Kidney (tissue), 13 donors: ENCODE measurements at regions not wholly inside any gene's neighbourhood (a gene's known extent, or its start where the extent isn't known, plus 50 kb on each side); places are given as distances from the start of the nearest gene placed in this dataset.

ENCODE experiments used
- DNase-seq, 5 donors: peaks; one replicate each; pipeline ENCODE4 v3.0.0-alpha.2; 2013 to 2020
- FAIRE-seq: peaks from 2 replicates; lab custom pipeline; 2012; peaks lifted over from hg19 to GRCh38; lab: Jason Lieb, UNC
- H3K27ac ChIP-seq, 2 donors: one replicate each; pipeline ENCODE4 v1.7.0; 2013; ENCODE audit warnings: low read depth in 2 of 2, low read length in 2 of 2, inconsistent platforms in 1 of 2
- H3K27me3 ChIP-seq: one replicate; pipeline ENCODE4 v1.7.1; 2013; ENCODE audit warnings: low read length, inconsistent platforms; ENCODE audit not compliant: control insufficient read depth, insufficient read depth
- H3K36me3 ChIP-seq, 3 donors: one replicate each; pipeline versions ENCODE4 v1.7.0 to v1.7.1; 2013; ENCODE audit warnings: low read length in 3 of 3, control low read depth in 1 of 3, inconsistent platforms in 1 of 3; ENCODE audit not compliant: insufficient read depth in 3 of 3, control insufficient read depth in 2 of 3
- H3K4me1 ChIP-seq, 3 donors: one replicate each; pipeline versions ENCODE4 v1.7.0 to v1.7.1; 2013; ENCODE audit warnings: low read length in 3 of 3, inconsistent platforms in 1 of 3, low read depth in 1 of 3; ENCODE audit not compliant: control insufficient read depth in 2 of 3, insufficient read depth in 2 of 3
- H3K4me3 ChIP-seq, 3 donors: one replicate each; pipeline versions ENCODE4 v1.7.0 to v1.8.1; 2013; ENCODE audit warnings: low read length in 3 of 3, control low read depth in 1 of 3, inconsistent platforms in 1 of 3
- H3K9ac ChIP-seq, 3 donors: one replicate each; pipeline versions ENCODE4 v1.7.0 to v1.7.1; 2013; ENCODE audit warnings: low read length in 3 of 3, control low read depth in 1 of 3, inconsistent platforms in 1 of 3
- H3K9me3 ChIP-seq, 3 donors: one replicate each; pipeline versions ENCODE4 v1.7.0 to v1.7.1; 2013; ENCODE audit warnings: low read length in 3 of 3, control low read depth in 1 of 3, inconsistent platforms in 1 of 3; ENCODE audit not compliant: control insufficient read depth in 2 of 3, insufficient read depth in 1 of 3
- CTCF ChIP-seq: IDR thresholded peaks from 3 replicates; pipeline ENCODE4 v1.5.1; 2012; ENCODE audit warnings: mild to moderate bottlenecking, moderate library complexity, borderline replicate concordance; ENCODE audit not compliant: insufficient read depth; ENCODE audit errors: extremely low read depth
- intact Hi-C: fragments of 100-400 bp; cut with DNase I; formaldehyde crosslinking; loops from one replicate; pipeline ENCODE4 v1.11.1; 2022
- donor health status: control.
- donor health status: control.
- donor health status: control.
- donor health status: control.
- donor health status: control.
- donor health status: DM: yes; HTN: yes; CAD: no.
- donor health status: Normal renal cell carcinoma (clear cell type).

DNA sequence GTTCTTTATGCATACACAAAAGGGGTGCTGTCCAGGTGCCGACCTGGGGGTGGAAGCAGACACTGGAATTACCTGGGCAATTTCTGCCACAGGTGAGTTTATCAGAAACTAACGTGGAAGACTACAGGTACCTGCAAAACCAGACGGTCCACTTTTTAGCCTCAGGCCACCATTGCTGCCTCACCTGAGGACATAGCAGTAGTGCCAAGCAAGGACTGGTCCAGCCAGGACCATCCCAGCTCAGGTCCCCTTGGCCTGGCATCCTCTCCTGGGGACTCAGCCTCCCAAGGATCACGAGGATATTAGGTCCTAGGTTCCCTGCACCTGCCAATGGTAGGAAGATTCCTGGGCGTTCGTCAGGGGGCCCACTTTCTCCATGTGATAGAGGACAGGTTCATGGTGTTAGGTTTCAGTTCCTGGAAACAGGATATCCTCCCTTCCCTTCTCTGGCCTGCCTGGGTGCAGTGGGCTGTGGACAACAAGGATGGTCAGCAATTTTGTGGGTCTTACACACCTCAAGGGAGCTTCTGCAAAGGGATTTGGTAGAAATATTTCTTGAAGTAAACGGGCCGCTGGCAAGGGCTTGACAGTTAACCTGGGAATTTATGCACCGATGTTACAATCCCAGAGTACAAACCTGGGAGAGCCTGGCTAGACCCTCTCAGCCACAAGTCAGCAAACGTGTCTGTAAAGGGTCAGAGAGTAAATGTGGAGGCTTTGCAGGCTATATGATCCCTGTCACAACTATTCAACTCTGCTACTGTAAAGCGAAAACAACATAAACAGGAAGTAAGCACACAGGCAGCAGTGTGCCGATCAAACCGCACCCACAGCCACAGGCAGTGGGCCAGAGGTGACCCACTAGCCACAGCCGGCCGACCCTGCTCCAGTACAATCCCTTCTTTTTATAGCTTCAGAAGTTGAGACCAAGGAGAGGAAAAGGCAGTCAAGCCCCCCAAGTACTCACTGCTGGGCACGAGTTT, 71.4 kb upstream of the RAB4A start:
- Histone ChIP-seq H3K9me3 (no peaks in the 10 kb centered on the region), H3K4me1 (peaks cover 6 to 14% (median 9%) of the 10 kb centered on the region in 3 donors), H3K36me3 (no peaks in the 10 kb centered on the region), H3K9ac (no peak overlapping the region), H3K4me3 (peak overlapping the region in 2 of 3 donors; percentile 12 to 25), H3K27me3 (no peaks in the 10 kb centered on the region), H3K27ac (peak overlapping the region; percentile 56 to 66)
- no peak for TF ChIP-seq CTCF
- intact Hi-C loops = no loop called here
- peak in 4 of 5 donors; percentile 57 to 73 (median 67) for DNase-seq
- FAIRE-seq = no peak

DNA sequence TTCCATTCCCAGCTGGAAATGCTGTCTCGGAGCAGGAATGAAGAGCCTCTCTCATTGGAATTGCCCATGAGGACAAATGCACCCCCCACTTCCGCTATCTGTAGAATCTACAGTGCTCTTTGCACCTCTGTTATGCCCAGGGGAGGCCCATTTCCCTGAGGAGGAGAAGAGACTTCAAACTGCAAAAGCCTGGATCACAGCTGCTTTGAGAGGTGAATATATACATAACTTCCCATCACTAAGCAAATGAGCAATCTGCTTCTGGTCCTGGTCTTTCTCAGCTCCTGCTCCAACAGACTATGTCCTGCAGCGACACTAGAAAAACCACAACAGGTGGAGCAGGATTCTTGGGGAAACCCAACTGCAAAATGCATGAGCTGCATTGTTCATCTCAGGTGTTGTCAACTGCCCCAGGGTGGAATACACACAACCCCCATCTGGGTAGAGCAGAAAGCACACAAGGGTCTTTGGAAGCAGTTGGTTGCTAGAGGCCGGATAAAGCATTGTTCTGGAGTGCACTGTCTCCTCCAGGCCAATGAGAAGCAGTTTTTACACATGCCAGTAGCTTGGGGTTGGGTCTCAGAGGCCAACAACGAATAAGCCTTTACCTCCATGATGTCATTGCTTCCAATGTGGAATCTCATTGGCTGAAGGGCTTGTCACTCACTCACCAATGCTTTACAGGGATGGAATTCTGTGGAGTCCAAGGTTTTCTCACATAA, 67.7 kb upstream of the RAB4A start:
- no peak overlapping the region for H3K9ac ChIP-seq
- TF ChIP-seq CTCF = no peak
- no peak overlapping the region for H3K4me3 ChIP-seq
- H3K36me3 ChIP-seq = no peaks in the 10 kb centered on the region
- no peaks in the 10 kb centered on the region for H3K27me3 ChIP-seq
- intact Hi-C loops = no loop called here
- DNase-seq (peak in 4 of 5 donors; percentile 79 to 96 (median 88)), FAIRE-seq (no peak)
- H3K4me1 ChIP-seq = peaks cover 13 to 16% (median 16%) of the 10 kb centered on the region in 3 donors
- no peaks in the 10 kb centered on the region for H3K9me3 ChIP-seq
- no peak overlapping the region for H3K27ac ChIP-seq

DNA sequence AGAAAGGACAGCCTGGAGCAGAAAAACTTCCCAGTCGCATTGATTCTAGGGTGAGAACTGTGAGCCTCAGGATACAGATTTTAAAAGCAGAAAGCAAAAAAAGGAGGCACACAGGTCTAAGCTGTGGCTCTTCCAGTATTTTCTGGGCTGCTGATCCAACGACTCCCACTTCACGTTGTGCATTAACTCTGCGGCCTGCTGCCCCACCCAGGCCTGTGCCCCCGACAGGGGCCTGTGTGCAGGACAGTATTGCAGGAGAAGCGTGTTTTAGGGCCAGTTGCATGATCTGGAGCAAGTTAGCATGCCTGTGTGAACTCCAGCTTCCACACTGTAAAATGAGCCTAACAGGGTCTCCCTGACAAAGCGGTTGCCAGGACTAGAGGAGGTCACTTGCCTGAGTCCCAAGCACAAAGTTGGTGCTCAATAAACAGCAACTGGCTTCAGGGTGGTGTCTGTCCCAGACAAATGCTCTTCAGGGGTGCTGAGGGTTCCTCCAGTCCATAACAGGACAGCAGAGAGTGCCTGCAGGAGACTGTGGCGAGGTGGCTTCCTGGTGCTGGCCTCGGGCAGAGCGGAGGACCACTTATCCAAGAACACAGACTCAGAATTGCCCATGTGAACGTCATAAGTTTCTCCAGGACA, 66.8 kb upstream of the RAB4A start:
- peaks cover 13 to 16% (median 16%) of the 10 kb centered on the region in 3 donors for H3K4me1 ChIP-seq
- intact Hi-C loops = no loop called here
- H3K27ac ChIP-seq = no peak overlapping the region
- no peak overlapping the region for H3K9ac ChIP-seq
- no peaks in the 10 kb centered on the region for H3K9me3 ChIP-seq
- H3K36me3 ChIP-seq = no peaks in the 10 kb centered on the region
- no peak for DNase-seq
- no peaks in the 10 kb centered on the region for H3K27me3 ChIP-seq
- no peak for FAIRE-seq
- no peak for TF ChIP-seq CTCF
- no peak overlapping the region for H3K4me3 ChIP-seq
